Left renal cortex interstitium (tissue), 4 donors: ENCODE measurements at regions not wholly inside any gene's neighbourhood (a gene's known extent, or its start where the extent isn't known, plus 50 kb on each side); places are given as distances from the start of the nearest gene placed in this dataset.

Source experiments
- DNase-seq, 4 donors: peaks; one replicate each; pipeline ENCODE4 v3.0.0-alpha.2; 2013; ENCODE audit warnings: low read depth in 4 of 4, low spot score in 2 of 4, missing footprints in 1 of 4

GRCh38 chr11:70851308-70851707 lies 401.1 kb downstream of the SHANK2 start:
- DNase-seq: no peak

GRCh38 chr11:70851907-70852306 lies 400.5 kb downstream of the SHANK2 start:
- DNase-seq: no peak

- no peak for DNase-seq
Observed at GRCh38 chr11:70853068-70853769, 399.2 kb downstream of the SHANK2 start.

GRCh38 chr11:70853770-70854108 lies 398.6 kb downstream of the SHANK2 start:
- no peak for DNase-seq

GRCh38 chr11:70854201-70854600 lies 398.2 kb downstream of the SHANK2 start:
- no peak for DNase-seq

GRCh38 chr11:70854901-70855556 lies 397.3 kb downstream of the SHANK2 start:
- peak in 3 of 4 donors; percentile 24 to 53 (median 28) for DNase-seq

GRCh38 chr11:70857894-70858293 lies 394.5 kb downstream of the SHANK2 start:
- no peak for DNase-seq

GRCh38 chr11:70859180-70859579 lies 393.2 kb downstream of the SHANK2 start:
- no peak for DNase-seq

GRCh38 chr11:70860888-70861287 lies 391.5 kb downstream of the SHANK2 start:
- DNase-seq: no peak

GRCh38 chr11:70861559-70861958 lies 390.8 kb downstream of the SHANK2 start:
- no peak for DNase-seq

- DNase-seq: no peak
Observed at GRCh38 chr11:70862093-70862492, 390.3 kb downstream of the SHANK2 start.

GRCh38 chr11:70863186-70863585 lies 389.2 kb downstream of the SHANK2 start:
- DNase-seq: no peak

- DNase-seq: no peak
Observed at GRCh38 chr11:70863993-70864392, 388.4 kb downstream of the SHANK2 start.

- no peak for DNase-seq
Observed at GRCh38 chr11:70865356-70865755, 387.0 kb downstream of the SHANK2 start.

- no peak for DNase-seq
Observed at GRCh38 chr11:70866834-70867233, 385.5 kb downstream of the SHANK2 start.

GRCh38 chr11:70867281-70868047 lies 384.9 kb downstream of the SHANK2 start:
- no peak for DNase-seq

- DNase-seq: no peak
Observed at GRCh38 chr11:70868341-70868885, 384.0 kb downstream of the SHANK2 start.

- DNase-seq: no peak
Observed at GRCh38 chr11:70869054-70869453, 383.3 kb downstream of the SHANK2 start.

- no peak for DNase-seq
Observed at GRCh38 chr11:70871881-70872280, 380.5 kb downstream of the SHANK2 start.

- DNase-seq: no peak
Observed at GRCh38 chr11:70872299-70872698, 380.1 kb downstream of the SHANK2 start.

GRCh38 chr11:70872955-70873735 lies 379.2 kb downstream of the SHANK2 start:
- no peak for DNase-seq
